Adrenal gland (tissue), 5 donors: ENCODE measurements at regions not wholly inside any gene's neighbourhood (a gene's known extent, or its start where the extent isn't known, plus 50 kb on each side); places are given as distances from the start of the nearest gene placed in this dataset.

Experiments
- CTCF ChIP-seq, 6 experiments: fragments of 450-650 bp in 4 of 6; fragments of 200-600 bp in 2 of 6; sonication (generic) in 1 of 6; IDR thresholded peaks; 1 replicate in 5 of 6; 2 replicates in 1 of 6; pipeline versions ENCODE4 v1.5.1 to v1.8.0; 2016 to 2021; ENCODE audit warnings: antibody characterized with exemption in 6 of 6, mild to moderate bottlenecking in 2 of 6, moderate library complexity in 1 of 6
- POLR2A ChIP-seq, 2 donors: fragments of 450-650 bp; IDR thresholded peaks; one replicate each; pipeline ENCODE4 v1.6.1; 2017; ENCODE audit warnings: antibody characterized with exemption in 2 of 2, mild to moderate bottlenecking in 2 of 2, moderate library complexity in 1 of 2
- donor health status: DM: no; HTN: no; CAD: no.

DNA sequence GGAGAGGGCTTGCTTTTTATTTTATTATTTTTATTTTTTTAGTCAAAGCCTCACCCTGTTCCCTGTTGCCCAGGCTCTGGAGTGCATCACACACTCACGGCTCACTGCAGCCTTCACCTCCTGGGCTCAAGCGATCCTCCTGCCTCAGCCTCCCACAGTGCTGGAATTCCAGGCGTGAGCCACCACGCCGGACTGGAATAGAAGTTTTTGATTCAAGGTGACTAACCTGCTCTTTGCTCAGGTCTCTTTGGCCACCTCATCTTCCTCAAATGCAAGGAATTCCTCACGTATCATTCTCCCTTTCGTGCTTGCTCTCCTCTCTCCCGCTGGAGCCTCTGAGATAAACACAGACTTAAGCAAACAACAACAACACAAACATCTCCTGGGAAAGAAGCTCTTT is 636.8 kb downstream of the ADCYAP1 start:
- TF ChIP-seq POLR2A (IDR thresholded peaks at IDR 0.05): no peak
- no peak for TF ChIP-seq CTCF (IDR thresholded peaks at IDR 0.05)
